GM19452 (cell line): ENCODE measurements at regions not wholly inside any gene's neighbourhood (a gene's known extent, or its start where the extent isn't known, plus 50 kb on each side); places are given as distances from the start of the nearest gene placed in this dataset.
A peak's percentile ranks its signal among the peaks of the same experiment; 100 is the strongest.

Source experiments
- ATAC-seq: cut with Tn5 transposase; IDR thresholded peaks from one replicate; pipeline ENCODE4 v1.9.1; 2021; ENCODE audit not compliant: unreplicated experiment

- ATAC-seq = no peak
Observed at GRCh38 chr11:15615398-15616096, 500.8 kb downstream of the INSC start.

DNA sequence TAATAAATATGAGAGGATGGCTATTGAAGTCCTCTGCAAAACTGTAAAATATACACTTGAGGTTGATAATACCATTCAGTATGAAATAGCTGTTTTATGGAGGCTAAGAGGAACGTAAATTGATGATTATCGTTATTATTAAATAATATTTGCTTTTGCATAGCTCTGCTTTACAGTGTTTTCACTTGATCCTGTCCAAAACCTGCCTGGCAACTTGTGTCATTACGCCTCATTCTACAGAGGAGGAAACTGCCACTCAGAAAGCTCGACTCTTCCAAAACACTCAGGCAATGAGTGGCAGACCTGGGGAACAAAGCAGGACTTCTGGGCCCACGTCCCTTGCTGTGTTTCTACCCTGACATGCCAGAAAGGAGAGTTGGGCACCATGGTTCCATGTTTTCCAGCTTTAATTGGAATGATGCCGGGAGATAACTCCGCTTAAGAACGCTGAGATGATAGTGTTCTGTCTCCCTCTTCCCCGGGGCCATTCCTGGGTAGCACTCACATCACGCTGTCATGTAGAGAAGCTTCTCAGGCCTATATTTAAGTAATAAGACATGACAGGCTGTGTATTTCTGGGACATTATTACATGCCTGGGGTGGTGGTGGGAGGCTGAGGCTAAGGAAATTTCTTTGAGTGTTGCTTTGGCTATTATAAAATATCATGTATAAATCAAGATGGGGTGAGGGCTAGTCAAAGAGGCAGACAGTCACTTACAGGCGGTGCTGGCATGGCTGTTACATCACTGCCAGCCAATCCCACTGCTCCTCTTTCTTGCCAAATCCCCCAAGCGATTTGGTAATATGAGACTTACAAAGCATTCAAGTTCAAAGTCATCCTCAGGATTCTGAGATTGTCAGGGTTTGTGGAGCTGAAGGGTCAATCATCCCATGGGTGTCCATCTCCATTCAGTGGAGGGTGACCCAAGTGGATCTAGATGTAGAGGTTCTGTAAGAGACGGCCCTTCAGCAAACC, 501.7 kb downstream of the INSC start:
- ATAC-seq = no peak

DNA sequence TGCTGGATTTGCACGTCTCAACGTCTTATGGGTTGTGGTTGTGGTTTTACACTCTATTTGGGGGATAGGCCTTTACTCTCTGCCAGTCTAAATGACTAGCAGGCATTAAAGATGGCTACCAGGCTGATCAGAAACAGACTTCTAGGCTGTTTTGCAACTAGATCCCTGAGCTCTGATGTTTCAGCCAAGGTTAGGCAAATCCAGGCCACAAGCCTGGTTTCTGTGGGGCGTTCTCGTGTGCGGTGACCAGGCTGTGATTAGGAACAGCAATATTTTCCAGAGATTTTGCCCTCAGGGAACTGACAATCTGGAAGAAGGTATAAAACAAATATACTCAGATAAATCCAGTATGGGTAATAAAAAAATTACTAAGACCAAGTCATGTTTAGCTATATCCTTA, 502.4 kb downstream of the INSC start:
- no peak for ATAC-seq

DNA sequence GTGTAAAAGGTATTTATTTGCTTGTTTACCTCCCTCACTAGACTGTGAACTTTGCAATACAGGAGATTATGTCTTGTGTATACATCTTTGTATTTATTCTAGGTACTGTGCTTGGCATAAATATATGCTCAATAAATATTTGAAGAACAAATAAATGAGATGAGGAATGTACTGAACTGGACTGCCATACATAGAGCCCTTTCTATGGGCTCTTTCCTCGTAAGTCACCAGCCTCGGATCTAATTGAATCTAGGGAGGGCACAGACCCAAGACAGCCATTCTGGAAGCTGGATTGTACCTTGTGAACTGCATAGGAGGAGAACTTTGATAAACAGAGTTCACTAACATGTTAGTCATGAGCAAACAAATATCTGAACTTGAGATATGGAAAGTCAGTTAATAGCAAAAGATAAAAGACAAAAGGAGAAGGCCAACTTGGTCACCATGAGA, 503.9 kb downstream of the INSC start:
- no peak for ATAC-seq

DNA sequence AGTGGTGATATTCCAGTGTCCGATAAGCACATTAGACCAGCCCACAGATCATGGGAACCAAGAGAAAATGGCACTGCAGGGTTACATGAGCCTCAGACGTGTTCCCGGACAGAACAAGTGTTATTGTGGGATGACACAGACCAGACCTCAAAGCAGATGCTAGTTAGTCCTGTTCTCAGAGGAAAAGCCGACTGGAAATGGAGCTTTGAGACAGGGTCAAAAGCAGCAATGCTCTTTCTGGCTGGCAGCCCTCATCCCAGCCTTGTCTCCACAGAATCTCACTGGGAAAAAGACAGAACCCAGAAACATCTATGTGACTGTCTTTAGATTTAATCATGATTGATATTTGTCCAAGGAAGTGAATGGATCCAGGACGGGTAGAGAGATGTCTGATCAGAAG, 506.8 kb downstream of the INSC start:
- no peak for ATAC-seq

- ATAC-seq = no peak
Observed at GRCh38 chr11:15622231-15622890, 507.6 kb downstream of the INSC start.

DNA sequence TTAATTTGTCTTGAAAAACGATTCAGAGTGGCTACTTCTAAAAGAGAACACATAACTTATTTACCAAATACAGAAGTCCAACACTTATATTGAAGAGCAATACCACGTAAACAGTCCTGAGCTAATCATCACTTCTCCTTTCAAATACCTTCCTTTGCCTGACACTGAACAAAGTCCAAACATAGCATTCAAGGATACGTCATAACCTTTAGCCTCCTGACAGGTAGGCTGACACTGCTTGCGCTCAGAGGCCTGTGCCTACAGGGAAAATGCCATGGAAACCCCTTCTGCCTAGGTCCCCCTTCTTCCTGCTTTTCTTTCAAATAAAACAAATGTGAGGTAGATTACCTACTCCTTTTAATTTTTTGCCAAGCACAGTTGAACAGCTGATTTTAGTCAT, 510.0 kb downstream of the INSC start:
- no peak for ATAC-seq

- ATAC-seq = no peak
Observed at GRCh38 chr11:15625691-15626090, 511.0 kb downstream of the INSC start.

DNA sequence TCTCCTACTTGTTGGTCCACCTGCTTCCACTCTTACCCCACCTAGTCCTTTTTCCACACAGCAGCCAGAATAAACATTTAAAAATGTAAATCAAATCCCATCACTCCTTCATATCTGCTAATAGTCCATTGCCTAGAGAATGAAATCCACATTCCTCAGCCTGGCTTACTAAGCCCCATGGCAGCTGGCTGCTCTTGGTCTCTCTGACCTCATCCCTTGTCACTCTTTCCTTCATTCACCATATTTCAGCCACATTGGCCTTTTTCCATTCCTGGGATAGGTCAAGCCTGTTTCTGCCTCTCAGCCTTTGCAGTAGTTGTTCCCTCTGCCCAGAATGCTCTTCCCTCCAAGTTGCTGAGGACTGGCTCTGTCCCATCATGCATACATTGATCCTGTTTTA, 512.8 kb downstream of the INSC start:
- no peak for ATAC-seq

GRCh38 chr11:15629690-15630321, 515.1 kb downstream of the INSC start:
- no peak for ATAC-seq

- ATAC-seq = no peak
Observed at GRCh38 chr11:15630896-15631295, 516.2 kb downstream of the INSC start.

DNA sequence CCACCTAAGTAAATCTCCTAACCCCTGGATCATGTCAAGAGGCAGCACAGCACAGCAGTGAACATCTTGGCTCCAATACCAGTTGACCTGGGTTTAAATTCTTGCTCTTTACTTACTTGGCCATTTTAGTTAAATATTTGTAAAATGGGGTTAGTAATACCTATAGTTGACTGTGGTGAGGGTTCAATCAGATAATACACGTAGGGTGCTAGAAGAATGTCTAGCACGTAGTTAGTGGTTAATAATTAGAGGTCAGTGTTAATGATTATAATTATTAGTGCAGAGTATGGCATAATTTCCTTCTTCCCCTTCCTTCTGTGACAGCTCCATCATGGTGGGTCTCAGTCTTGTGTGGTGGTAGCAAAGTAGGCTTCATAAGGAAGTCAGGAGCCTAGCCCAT, 520.8 kb downstream of the INSC start:
- peak; percentile 49 for ATAC-seq

DNA sequence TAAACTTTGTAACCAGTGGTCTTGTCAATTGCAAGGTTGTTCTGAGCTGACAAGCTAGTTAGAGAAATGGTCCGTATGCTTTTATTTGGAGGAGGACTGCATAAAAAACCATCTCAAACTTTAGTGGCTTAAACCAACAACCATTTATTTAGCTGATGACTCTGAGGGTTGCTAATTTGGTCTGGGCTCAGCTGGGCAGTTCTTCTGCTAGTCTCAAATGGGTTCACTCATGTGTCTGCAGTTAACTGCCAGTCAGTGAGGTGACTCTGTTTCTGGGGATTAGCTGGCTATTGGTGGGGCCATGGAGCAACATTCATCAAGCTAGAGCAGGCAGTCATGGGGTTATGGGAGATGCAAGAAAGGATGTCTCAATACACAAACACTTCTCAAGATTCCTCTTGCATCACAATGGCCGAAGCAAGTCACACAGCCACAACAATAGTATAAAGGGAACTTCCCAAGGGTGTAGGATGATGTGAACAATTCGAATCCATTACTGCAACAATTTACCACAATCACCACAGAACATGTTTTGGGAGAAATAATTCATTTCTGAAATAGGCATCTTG, 521.9 kb downstream of the INSC start:
- ATAC-seq = no peak

GRCh38 chr11:15638386-15638787, 523.7 kb downstream of the INSC start:
- no peak for ATAC-seq

DNA sequence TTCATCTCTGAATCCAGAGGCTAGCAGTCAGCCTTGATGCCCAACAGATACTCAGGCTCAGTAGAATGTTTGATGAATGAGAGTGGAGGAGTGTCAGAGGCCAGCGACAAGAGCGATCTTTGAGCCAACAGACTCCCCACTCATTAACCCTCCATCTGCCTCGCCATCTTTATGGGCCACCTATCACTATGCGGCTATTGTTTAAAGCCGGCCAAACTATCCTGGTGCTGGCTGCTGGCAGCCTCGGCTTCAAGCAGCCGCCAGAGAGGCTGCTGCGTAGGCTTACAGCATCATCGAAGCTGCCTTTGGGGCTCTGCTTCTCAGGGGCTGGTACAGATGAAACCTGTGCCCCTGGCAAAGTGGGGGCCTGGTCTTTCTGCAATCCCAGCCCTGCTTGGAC, 525.6 kb downstream of the INSC start:
- ATAC-seq = no peak

GRCh38 chr11:15641271-15642045, 526.7 kb downstream of the INSC start:
- ATAC-seq = no peak

GRCh38 chr11:15645201-15645600, 530.5 kb downstream of the INSC start:
- ATAC-seq = no peak

- ATAC-seq = no peak
Observed at GRCh38 chr11:15649371-15650104, 534.8 kb downstream of the INSC start.
